H1 (cell line): ENCODE measurements at regions not wholly inside any gene's neighbourhood (a gene's known extent, or its start where the extent isn't known, plus 50 kb on each side); places are given as distances from the start of the nearest gene placed in this dataset.

ENCODE experiments used
- CTCF ChIA-PET: fragments of 300-600 bp; sonication (Branson Sonifier 250); formaldehyde crosslinking; loops from one replicate; lab custom pipeline; 2021; ENCODE audit not compliant: partially characterized antibody; lab: Charles Lee
- POLR2A ChIA-PET: fragments of 300-600 bp; sonication (Branson Sonifier 250); formaldehyde crosslinking; loops from one replicate; lab custom pipeline; 2021; ENCODE audit warnings: inconsistent platforms; ENCODE audit not compliant: partially characterized antibody; lab: Charles Lee
- DNase-seq, 2 experiments: peaks; one replicate each; pipeline versions ENCODE4 v3.0.0 to v3.0.0-alpha.2; 2010 to 2022; ENCODE audit warnings: low spot score in 2 of 2, low read depth in 1 of 2, mixed read lengths in 1 of 2
- FAIRE-seq: peaks from 2 replicates; lab custom pipeline; 2011; peaks lifted over from hg19 to GRCh38; lab: Jason Lieb, UNC
- H2AFZ ChIP-seq: 2 replicates; pipeline ENCODE4 v1.8.1; 2012; ENCODE audit warnings: low read length, inconsistent platforms
- H2AK5ac ChIP-seq: 2 replicates; pipeline ENCODE4 v1.6.1; 2013; ENCODE audit warnings: low read depth, low read length
- H2BK120ac ChIP-seq: replicated peaks from 2 replicates; pipeline ENCODE3; 2013; ENCODE audit warnings: low read depth, low read length, inconsistent platforms
- H2BK12ac ChIP-seq: 2 replicates; pipeline ENCODE4 v1.6.1; 2013; ENCODE audit warnings: low read depth, low read length
- H2BK15ac ChIP-seq: 2 replicates; pipeline ENCODE4 v1.6.1; 2013; ENCODE audit warnings: low read length
- H2BK20ac ChIP-seq: 2 replicates; pipeline ENCODE4 v1.6.1; 2013; ENCODE audit warnings: low read length
- H2BK5ac ChIP-seq: 2 replicates; pipeline ENCODE4 v1.6.1; 2013; ENCODE audit warnings: low read depth, low read length
- H3K14ac ChIP-seq: 2 replicates; pipeline ENCODE4 v1.6.1; 2013; ENCODE audit warnings: inconsistent platforms; ENCODE audit not compliant: insufficient read length
- H3K18ac ChIP-seq: 2 replicates; pipeline ENCODE4 v1.6.1; 2013; ENCODE audit warnings: low read length; ENCODE audit errors: extremely low read depth
- H3K23ac ChIP-seq: 2 replicates; pipeline ENCODE4 v1.6.1; 2013; ENCODE audit warnings: inconsistent platforms; ENCODE audit not compliant: insufficient read length
- H3K23me2 ChIP-seq: 2 replicates; pipeline ENCODE4 v1.6.1; 2013; ENCODE audit warnings: low read depth, low read length
- H3K27ac ChIP-seq: 2 replicates; pipeline ENCODE4 v1.6.1; 2011; ENCODE audit warnings: low read depth, low read length, inconsistent platforms
- H3K27me3 ChIP-seq, 4 experiments: replicated peaks in 1 of 4; 1 replicate in 1 of 4; 2 replicates in 3 of 4; pipeline versions ENCODE4 v1.6.1 to v1.8.1; 2011 to 2013; ENCODE audit warnings: low read length in 3 of 4, mild to moderate bottlenecking in 3 of 4, inconsistent platforms in 2 of 4, mixed read lengths in 2 of 4, moderate library complexity in 1 of 4; ENCODE audit not compliant: control insufficient read depth in 3 of 4, insufficient read depth in 3 of 4; ENCODE audit errors: extremely low read depth in 1 of 4
- H3K36me3 ChIP-seq, 4 experiments: 2 replicates each; pipeline versions ENCODE4 v1.6.1 to v1.8.1; 2011 to 2013; ENCODE audit warnings: mild to moderate bottlenecking in 4 of 4, low read length in 3 of 4, moderate library complexity in 2 of 4, control low read depth in 1 of 4, inconsistent platforms in 1 of 4; ENCODE audit not compliant: insufficient read depth in 4 of 4, control insufficient read depth in 2 of 4
- H3K4ac ChIP-seq: replicated peaks from 2 replicates; pipeline ENCODE3; 2013; ENCODE audit warnings: low read length, low read depth, mixed read lengths, inconsistent platforms; ENCODE audit not compliant: insufficient read length
- H3K4me1 ChIP-seq, 4 experiments: replicated peaks in 1 of 4; 1 replicate in 1 of 4; 2 replicates in 3 of 4; pipeline versions ENCODE4 v1.6.1 to v1.8.1; 2011 to 2013; ENCODE audit warnings: low read length in 3 of 4, inconsistent platforms in 2 of 4, mixed read lengths in 1 of 4; ENCODE audit not compliant: insufficient read depth in 4 of 4, control insufficient read depth in 3 of 4
- H3K4me2 ChIP-seq, 2 experiments: 2 replicates each; pipeline versions ENCODE4 v1.6.1 to v1.8.1; 2011 to 2013; ENCODE audit warnings: low read depth in 2 of 2, low read length in 2 of 2, control low read depth in 1 of 2, inconsistent platforms in 1 of 2, mild to moderate bottlenecking in 1 of 2; ENCODE audit not compliant: insufficient read depth in 1 of 2
- H3K4me3 ChIP-seq, 4 experiments: fragments of 200-600, 300-600 bp in 1 of 4; sonication (generic), shearing (Covaris generic), sonication (Bioruptor Twin) in 1 of 4; 2 replicates each; pipeline versions ENCODE4 v1.5.1 to v1.8.1; 2011 to 2016; ENCODE audit warnings: low read length in 4 of 4, low read depth in 3 of 4, control low read depth in 2 of 4, inconsistent platforms in 2 of 4, mild to moderate bottlenecking in 2 of 4, mixed read lengths in 1 of 4, moderate library complexity in 1 of 4; ENCODE audit not compliant: insufficient read depth in 2 of 4; ENCODE audit errors: extremely low read depth in 1 of 4
- H3K56ac ChIP-seq: replicated peaks from 2 replicates; pipeline ENCODE3; 2013; ENCODE audit warnings: low read depth, mild to moderate bottlenecking, mixed read lengths, low read length, inconsistent platforms; ENCODE audit not compliant: insufficient read length
- H3K79me1 ChIP-seq: 2 replicates; pipeline ENCODE4 v1.6.1; 2013; ENCODE audit warnings: low read depth, low read length, control low read depth
- H3K79me2 ChIP-seq, 2 experiments: 2 replicates each; pipeline versions ENCODE4 v1.6.1 to v1.8.1; 2012 to 2013; ENCODE audit warnings: low read length in 2 of 2, mild to moderate bottlenecking in 2 of 2, inconsistent platforms in 1 of 2; ENCODE audit not compliant: insufficient read depth in 2 of 2, control insufficient read depth in 1 of 2
- H3K9ac ChIP-seq, 4 experiments: replicated peaks in 1 of 4; 1 replicate in 1 of 4; 2 replicates in 3 of 4; pipeline versions ENCODE4 v1.6.1 to v1.8.1; 2011 to 2013; ENCODE audit warnings: low read depth in 3 of 4, low read length in 3 of 4, control low read depth in 2 of 4, mild to moderate bottlenecking in 2 of 4, moderate library complexity in 2 of 4, inconsistent platforms in 1 of 4; ENCODE audit errors: extremely low read depth in 1 of 4
- H3K9me3 ChIP-seq, 2 experiments: 2 replicates each; pipeline versions ENCODE4 v1.6.1 to v1.8.1; 2012 to 2013; ENCODE audit warnings: mild to moderate bottlenecking in 2 of 2, moderate library complexity in 2 of 2, control low read depth in 1 of 2, inconsistent platforms in 1 of 2, low read depth in 1 of 2, low read length in 1 of 2, mixed read lengths in 1 of 2; ENCODE audit not compliant: insufficient read depth in 2 of 2
- H4K20me1 ChIP-seq, 2 experiments: replicated peaks in 1 of 2; 2 replicates each; pipeline versions ENCODE3 to v1.8.1; 2011 to 2013; ENCODE audit warnings: inconsistent platforms in 2 of 2, low read length in 2 of 2, mild to moderate bottlenecking in 1 of 2; ENCODE audit not compliant: insufficient read depth in 2 of 2, control insufficient read depth in 1 of 2
- H4K5ac ChIP-seq: 2 replicates; pipeline ENCODE4 v1.6.1; 2013; ENCODE audit warnings: low read length, low read depth, mixed read lengths, inconsistent platforms; ENCODE audit not compliant: insufficient read length
- H4K8ac ChIP-seq: 2 replicates; pipeline ENCODE4 v1.8.0; 2013; ENCODE audit warnings: mild to moderate bottlenecking, moderate library complexity, low read length, inconsistent platforms; ENCODE audit not compliant: insufficient read depth; ENCODE audit errors: extremely low read depth
- H4K91ac ChIP-seq: replicated peaks from 2 replicates; pipeline ENCODE3; 2013; ENCODE audit warnings: low read length, mixed read lengths, inconsistent platforms; ENCODE audit not compliant: insufficient read length
- ATF2 ChIP-seq: IDR thresholded peaks from 2 replicates; pipeline ENCODE4 v1.6.1; 2012; ENCODE audit warnings: low read length, inconsistent platforms
- CBX8 ChIP-seq: fragments of 300-800, 300-1000 bp; sonication (generic); IDR thresholded peaks from 2 replicates; pipeline ENCODE4 v1.7.1; 2016; ENCODE audit warnings: low read depth, low read length, borderline replicate concordance
- CREB1 ChIP-seq: IDR thresholded peaks from 2 replicates; pipeline ENCODE4 v1.6.1; 2012; ENCODE audit warnings: inconsistent platforms
- EZH2 ChIP-seq: fragments of 200-600 bp; sonication (generic); IDR thresholded peaks from 2 replicates; pipeline ENCODE4 v1.7.1; 2012; ENCODE audit warnings: low read depth, mild to moderate bottlenecking, moderate library complexity, low read length, inconsistent platforms; ENCODE audit not compliant: severe bottlenecking
- FOSL1 ChIP-seq: IDR thresholded peaks from 2 replicates; pipeline ENCODE4 v1.6.1; 2011; ENCODE audit warnings: mild to moderate bottlenecking, low read depth, low read length, moderate library complexity; ENCODE audit not compliant: insufficient read depth
- JUND ChIP-seq: IDR thresholded peaks from 2 replicates; pipeline ENCODE4 v1.6.1; 2011; ENCODE audit warnings: mild to moderate bottlenecking, improper control_type of control experiment, low read length
- PHF8 ChIP-seq: fragments of 200-600 bp; sonication (generic); conservative IDR thresholded peaks from 2 replicates; pipeline ENCODE4 v1.7.1; 2012; ENCODE audit warnings: low read depth, mild to moderate bottlenecking, inconsistent platforms, low read length, moderate library complexity
- SUZ12 ChIP-seq: fragments of 200-600 bp; sonication (generic); IDR thresholded peaks from 2 replicates; pipeline ENCODE4 v1.6.1; 2012; ENCODE audit warnings: mild to moderate bottlenecking, inconsistent platforms, low read length, moderate library complexity, mixed read lengths
- WGBS, 2 experiments: shearing (Covaris generic) in 1 of 2; methylation state at CpG; one replicate each; pipeline versions ENCODE4 v1.1.6 to v1.1.7; 2013 to 2015; ENCODE audit warnings: low lambda C conversion rate in 2 of 2, mixed read lengths in 2 of 2, inconsistent platforms in 1 of 2, low coverage in 1 of 2, missing lambda C conversion rate in 1 of 2; ENCODE audit not compliant: insufficient replicate concordance in 2 of 2, insufficient coverage in 1 of 2, insufficient read length in 1 of 2; ENCODE audit errors: extremely low coverage in 1 of 2, missing lambda C conversion rate in 1 of 2; 5-methylcytosine and 5-hydroxymethylcytosine counted together

- H3K79me2 ChIP-seq = no peaks in the 10 kb centered on the region
- H3K36me3 ChIP-seq = no peaks in the 10 kb centered on the region
- no peak overlapping the region for H4K91ac ChIP-seq
- no peak overlapping the region for H2BK20ac ChIP-seq
- ChIA-PET POLR2A (no interaction called here), CTCF (interaction anchor here (0.7 kb wide), 1 partner anchor 373 kb away, joined by 3 read pairs; no protein-coding TSS in a partner anchor)
- H3K4me1 ChIP-seq = no peaks in the 10 kb centered on the region
- 88% methylated on average over 1 of the region's 1 CpG; no CpG with 5 or more reads in 1 of the 2 experiments for WGBS, 2 experiments
- H3K14ac ChIP-seq = no peak overlapping the region
- H3K56ac ChIP-seq = no peak overlapping the region
- H2AK5ac ChIP-seq = no peak overlapping the region
- H4K5ac ChIP-seq = no peak overlapping the region
- DNase-seq (no peak), FAIRE-seq (no peak)
- H2BK120ac ChIP-seq = no peak overlapping the region
- no peaks in the 10 kb centered on the region for H3K23me2 ChIP-seq
- TF ChIP-seq CREB1 = no peak
- no peak for TF ChIP-seq FOSL1
- no peak for TF ChIP-seq CBX8
- TF ChIP-seq JUND = no peak
- TF ChIP-seq PHF8 = no peak
- TF ChIP-seq EZH2 = no peak
- TF ChIP-seq SUZ12 = no peak
- no peak for TF ChIP-seq ATF2
- H3K79me1 ChIP-seq = no peaks in the 10 kb centered on the region
- H3K27me3 ChIP-seq = no peaks in the 10 kb centered on the region
- H3K4me2 ChIP-seq = no peak overlapping the region
- H2BK15ac ChIP-seq = no peak overlapping the region
- no peaks in the 10 kb centered on the region for H4K20me1 ChIP-seq
- no peak overlapping the region for H2BK5ac ChIP-seq
- H3K4me3 ChIP-seq = no peak overlapping the region
- no peak overlapping the region for H4K8ac ChIP-seq
- no peak overlapping the region for H3K23ac ChIP-seq
- no peak overlapping the region for H2BK12ac ChIP-seq
- no peak overlapping the region for H3K9ac ChIP-seq
- no peak overlapping the region for H3K27ac ChIP-seq
- no peak overlapping the region for H2AFZ ChIP-seq
- H3K18ac ChIP-seq = no peak overlapping the region
- H3K9me3 ChIP-seq = no peaks in the 10 kb centered on the region
- no peak overlapping the region for H3K4ac ChIP-seq
Measured at GRCh38 chr2:196426122-196426521, 213.4 kb upstream of the CCDC150 start.
